ENCODE measurements at regions not wholly inside any gene's neighbourhood (a gene's known extent, or its start where the extent isn't known, plus 50 kb on each side); places are given as distances from the start of the nearest gene placed in this dataset.

GRCh38 chr3:34758630-34759261 is 880.6 kb upstream of the ARPP21 start (continued):
- TF ChIP-seq ZNF281 (CRISPR knock-in tag; IDR thresholded peaks at IDR 0.05) = no peak
- TF ChIP-seq USF1 (CRISPR knock-in tag; IDR thresholded peaks at IDR 0.05) = no peak
- no peak for TF ChIP-seq FOXK1 (CRISPR knock-in tag; IDR thresholded peaks at IDR 0.05)
- no peak for TF ChIP-seq TEAD4 (CRISPR knock-in tag; IDR thresholded peaks at IDR 0.05)
- no peak for TF ChIP-seq MLX (CRISPR knock-in tag; IDR thresholded peaks at IDR 0.05)
- no peak for TF ChIP-seq NR3C1 (CRISPR knock-in tag; conservative IDR thresholded peaks at IDR 0.05; ENCODE audit: low read depth)

GRCh38 chr3:34777386-34777785 is 861.9 kb upstream of the ARPP21 start:
- DNase-seq (ENCODE audit: low spot score) = no peak
- Mint-ChIP-seq H3K4me3 (no peak overlapping the region), H3K36me3 (no peaks in the 10 kb centered on the region), H3K4me1 (peaks cover 18% of the 10 kb centered on the region), H3K27me3 (ENCODE audit: low read depth) (no peaks in the 10 kb centered on the region), H3K9me3 (0 out of 2 replicates have a peak, but pooled peaks cover 7% of the 10 kb centered on the region), H3K27ac (no peak overlapping the region)
- CTCF ChIA-PET = no interaction called here
- TF ChIP-seq ZSCAN18 (CRISPR knock-in tag; IDR thresholded peaks at IDR 0.05) (no peak), ZNF232 (CRISPR knock-in tag; IDR thresholded peaks at IDR 0.05) (no peak), NFE2L1 (CRISPR knock-in tag; IDR thresholded peaks at IDR 0.05) (no peak), ZNF317 (CRISPR knock-in tag; IDR thresholded peaks at IDR 0.05; ENCODE audit: borderline replicate concordance, low read depth) (no peak), MAX (CRISPR knock-in tag; IDR thresholded peaks at IDR 0.05) (no peak), ERG (CRISPR knock-in tag; IDR thresholded peaks at IDR 0.05) (no peak), ZNF532 (CRISPR knock-in tag; IDR thresholded peaks at IDR 0.05; ENCODE audit: borderline replicate concordance) (no peak), TP53 (CRISPR knock-in tag; IDR thresholded peaks at IDR 0.05) (no peak)
- no peak for ATAC-seq
- POLR2A ChIA-PET = no interaction called here

Measured in WTC11 (cell line).